HG03103 (cell line): ENCODE measurements at regions not wholly inside any gene's neighbourhood (a gene's known extent, or its start where the extent isn't known, plus 50 kb on each side); places are given as distances from the start of the nearest gene placed in this dataset.

Experiments used
- ATAC-seq: cut with Tn5 transposase; IDR thresholded peaks from one replicate; pipeline ENCODE4 v1.9.1; 2021; ENCODE audit warnings: low read depth; ENCODE audit not compliant: unreplicated experiment

- no peak for ATAC-seq
Measured at GRCh38 chr17:77681861-77682260, 276.6 kb upstream of the TNRC6C start.

- no peak for ATAC-seq
Measured at GRCh38 chr17:77684803-77685798, 273.4 kb upstream of the TNRC6C start.

- no peak for ATAC-seq
Measured at GRCh38 chr17:77685881-77686486, 272.5 kb upstream of the TNRC6C start.

GRCh38 chr17:77686903-77687302 lies 271.6 kb upstream of the TNRC6C start:
- ATAC-seq = no peak

- ATAC-seq = no peak
Measured at GRCh38 chr17:77687417-77687816, 271.1 kb upstream of the TNRC6C start.

- ATAC-seq = no peak
Measured at GRCh38 chr17:77687921-77688320, 270.6 kb upstream of the TNRC6C start.

- ATAC-seq = no peak
Measured at GRCh38 chr17:77688369-77688768, 270.1 kb upstream of the TNRC6C start.

GRCh38 chr17:77690271-77691161 lies 268.0 kb upstream of the TNRC6C start:
- no peak for ATAC-seq

- no peak for ATAC-seq
Measured at GRCh38 chr17:77691216-77692085, 267.1 kb upstream of the TNRC6C start.

- no peak for ATAC-seq
Measured at GRCh38 chr17:77692571-77693161, 265.8 kb upstream of the TNRC6C start.

GRCh38 chr17:77693301-77693700 lies 265.2 kb upstream of the TNRC6C start:
- no peak for ATAC-seq

GRCh38 chr17:77693776-77694175 lies 264.7 kb upstream of the TNRC6C start:
- ATAC-seq = no peak

- ATAC-seq = no peak
Measured at GRCh38 chr17:77694391-77695363, 263.8 kb upstream of the TNRC6C start.

GRCh38 chr17:77695386-77695785 lies 263.1 kb upstream of the TNRC6C start:
- no peak for ATAC-seq

GRCh38 chr17:77696151-77696720 lies 262.3 kb upstream of the TNRC6C start:
- no peak for ATAC-seq

GRCh38 chr17:77696721-77697460 lies 261.6 kb upstream of the TNRC6C start:
- ATAC-seq = no peak
